Effector memory CD4-positive, alpha-beta T cell (primary cell): ENCODE measurements at regions not wholly inside any gene's neighbourhood (a gene's known extent, or its start where the extent isn't known, plus 50 kb on each side); places are given as distances from the start of the nearest gene placed in this dataset.

Experiments
- DNase-seq, 3 donors: peaks; one replicate each; pipeline ENCODE4 v3.0.0-alpha.2; 2020
- H3K27ac ChIP-seq: 2 replicates; pipeline ENCODE4 v1.7.0; 2013; ENCODE audit warnings: mild to moderate bottlenecking, low read length, moderate library complexity; ENCODE audit not compliant: insufficient read depth, poor library complexity, severe bottlenecking
- H3K27me3 ChIP-seq: replicated peaks from 2 replicates; pipeline ENCODE4 v1.7.0; 2013; ENCODE audit warnings: mild to moderate bottlenecking, low read length; ENCODE audit not compliant: insufficient read depth, control insufficient read depth, poor library complexity, severe bottlenecking
- H3K36me3 ChIP-seq: 2 replicates; pipeline ENCODE4 v1.7.0; 2013; ENCODE audit warnings: mild to moderate bottlenecking, low read length, moderate library complexity; ENCODE audit not compliant: control insufficient read depth, insufficient read depth
- H3K4me1 ChIP-seq: 2 replicates; pipeline ENCODE4 v1.7.0; 2013; ENCODE audit warnings: low read length, mild to moderate bottlenecking; ENCODE audit not compliant: control insufficient read depth, insufficient read depth, poor library complexity, severe bottlenecking
- H3K4me3 ChIP-seq: 2 replicates; pipeline ENCODE4 v1.7.0; 2013; ENCODE audit warnings: low read length, low read depth, mild to moderate bottlenecking; ENCODE audit not compliant: insufficient read depth, poor library complexity, severe bottlenecking
- H3K9me3 ChIP-seq: 2 replicates; pipeline ENCODE4 v1.7.0; 2013; ENCODE audit warnings: mild to moderate bottlenecking, low read length, moderate library complexity; ENCODE audit not compliant: control insufficient read depth

- no peaks in the 10 kb centered on the region for H3K9me3 ChIP-seq
- no peaks in the 10 kb centered on the region for H3K36me3 ChIP-seq
- no peak overlapping the region for H3K4me3 ChIP-seq
- H3K27ac ChIP-seq, result no peak overlapping the region
- no peaks in the 10 kb centered on the region for H3K27me3 ChIP-seq
- no peak for DNase-seq
- H3K4me1 ChIP-seq, result no peaks in the 10 kb centered on the region
Observed at GRCh38 chr5:110082863-110083262, 393.1 kb downstream of the MAN2A1 start.

GRCh38 chr5:110085826-110086225, 396.1 kb downstream of the MAN2A1 start:
- no peaks in the 10 kb centered on the region for H3K36me3 ChIP-seq
- no peaks in the 10 kb centered on the region for H3K27me3 ChIP-seq
- H3K4me1 ChIP-seq, result no peaks in the 10 kb centered on the region
- H3K27ac ChIP-seq, result no peak overlapping the region
- no peak overlapping the region for H3K4me3 ChIP-seq
- DNase-seq, result no peak
- H3K9me3 ChIP-seq, result no peaks in the 10 kb centered on the region

GRCh38 chr5:110086658-110087388, 397.1 kb downstream of the MAN2A1 start:
- Histone ChIP-seq H3K36me3 (no peaks in the 10 kb centered on the region), H3K27ac (no peak overlapping the region), H3K4me3 (no peak overlapping the region), H3K27me3 (no peaks in the 10 kb centered on the region), H3K9me3 (no peaks in the 10 kb centered on the region), H3K4me1 (no peaks in the 10 kb centered on the region)
- no peak for DNase-seq

- Histone ChIP-seq H3K27me3 (no peaks in the 10 kb centered on the region), H3K4me3 (no peak overlapping the region), H3K4me1 (no peaks in the 10 kb centered on the region), H3K36me3 (no peaks in the 10 kb centered on the region), H3K9me3 (no peaks in the 10 kb centered on the region), H3K27ac (no peak overlapping the region)
- no peak for DNase-seq
Observed at GRCh38 chr5:110087829-110088228, 398.1 kb downstream of the MAN2A1 start.

- H3K36me3 ChIP-seq, result no peaks in the 10 kb centered on the region
- no peaks in the 10 kb centered on the region for H3K4me1 ChIP-seq
- DNase-seq, result no peak
- H3K9me3 ChIP-seq, result no peaks in the 10 kb centered on the region
- H3K4me3 ChIP-seq, result no peak overlapping the region
- no peak overlapping the region for H3K27ac ChIP-seq
- H3K27me3 ChIP-seq, result no peaks in the 10 kb centered on the region
Observed at GRCh38 chr5:110088676-110089436, 399.1 kb downstream of the MAN2A1 start.

GRCh38 chr5:110092955-110093785, 403.4 kb downstream of the MAN2A1 start:
- no peak overlapping the region for H3K27ac ChIP-seq
- no peak for DNase-seq
- H3K9me3 ChIP-seq, result no peaks in the 10 kb centered on the region
- no peaks in the 10 kb centered on the region for H3K27me3 ChIP-seq
- no peaks in the 10 kb centered on the region for H3K4me1 ChIP-seq
- H3K4me3 ChIP-seq, result no peak overlapping the region
- H3K36me3 ChIP-seq, result no peaks in the 10 kb centered on the region

GRCh38 chr5:110094109-110094508, 404.4 kb downstream of the MAN2A1 start:
- H3K36me3 ChIP-seq, result no peaks in the 10 kb centered on the region
- no peak overlapping the region for H3K4me3 ChIP-seq
- no peaks in the 10 kb centered on the region for H3K27me3 ChIP-seq
- no peak overlapping the region for H3K27ac ChIP-seq
- no peaks in the 10 kb centered on the region for H3K4me1 ChIP-seq
- H3K9me3 ChIP-seq, result no peaks in the 10 kb centered on the region
- DNase-seq, result no peak

- H3K27me3 ChIP-seq, result no peaks in the 10 kb centered on the region
- no peaks in the 10 kb centered on the region for H3K9me3 ChIP-seq
- no peaks in the 10 kb centered on the region for H3K4me1 ChIP-seq
- no peak overlapping the region for H3K27ac ChIP-seq
- H3K4me3 ChIP-seq, result no peak overlapping the region
- H3K36me3 ChIP-seq, result no peaks in the 10 kb centered on the region
- no peak for DNase-seq
Observed at GRCh38 chr5:110094548-110094947, 404.8 kb downstream of the MAN2A1 start.

- Histone ChIP-seq H3K27me3 (no peaks in the 10 kb centered on the region), H3K4me3 (no peak overlapping the region)
- no peak for DNase-seq
Observed at GRCh38 chr5:110096419-110096818, 406.7 kb downstream of the MAN2A1 start.

GRCh38 chr5:110099572-110099971, 409.8 kb downstream of the MAN2A1 start:
- H3K4me1 ChIP-seq, result no peaks in the 10 kb centered on the region
- no peaks in the 10 kb centered on the region for H3K9me3 ChIP-seq
- no peak overlapping the region for H3K4me3 ChIP-seq
- DNase-seq, result no peak
- H3K27ac ChIP-seq, result no peak overlapping the region
- H3K36me3 ChIP-seq, result no peaks in the 10 kb centered on the region
- no peaks in the 10 kb centered on the region for H3K27me3 ChIP-seq

More at GRCh38 chr5:110096419-110096818, 406.7 kb downstream of the MAN2A1 start:
- H3K9me3 ChIP-seq, result no peaks in the 10 kb centered on the region
- no peaks in the 10 kb centered on the region for H3K4me1 ChIP-seq
- H3K36me3 ChIP-seq, result no peaks in the 10 kb centered on the region
- no peak overlapping the region for H3K27ac ChIP-seq
